Ovary (tissue), 3 donors: ENCODE measurements at regions not wholly inside any gene's neighbourhood (a gene's known extent, or its start where the extent isn't known, plus 50 kb on each side); places are given as distances from the start of the nearest gene placed in this dataset.

Source experiments
- EP300 ChIP-seq: sonication (generic); formaldehyde crosslinking; IDR thresholded peaks from one replicate; pipeline ENCODE4 v1.6.1; 2017; ENCODE audit warnings: antibody characterized with exemption
- POLR2A ChIP-seq: fragments of 450-650 bp; IDR thresholded peaks from one replicate; pipeline ENCODE4 v1.6.1; 2017; ENCODE audit warnings: antibody characterized with exemption, mild to moderate bottlenecking, moderate library complexity
- TF ChIP-seq, protein P1 (sequence below), 3 donors: fragments of 450-650 bp in 2 of 3; fragments of 200-600 bp in 1 of 3; IDR thresholded peaks; one replicate each; pipeline versions ENCODE4 v1.5.1 to v1.8.0; 2016 to 2022; ENCODE audit warnings: antibody characterized with exemption in 3 of 3, mild to moderate bottlenecking in 1 of 3
- donor health status: DM: no; HTN: no; CAD: no.

- TF ChIP-seq, protein P1, sequence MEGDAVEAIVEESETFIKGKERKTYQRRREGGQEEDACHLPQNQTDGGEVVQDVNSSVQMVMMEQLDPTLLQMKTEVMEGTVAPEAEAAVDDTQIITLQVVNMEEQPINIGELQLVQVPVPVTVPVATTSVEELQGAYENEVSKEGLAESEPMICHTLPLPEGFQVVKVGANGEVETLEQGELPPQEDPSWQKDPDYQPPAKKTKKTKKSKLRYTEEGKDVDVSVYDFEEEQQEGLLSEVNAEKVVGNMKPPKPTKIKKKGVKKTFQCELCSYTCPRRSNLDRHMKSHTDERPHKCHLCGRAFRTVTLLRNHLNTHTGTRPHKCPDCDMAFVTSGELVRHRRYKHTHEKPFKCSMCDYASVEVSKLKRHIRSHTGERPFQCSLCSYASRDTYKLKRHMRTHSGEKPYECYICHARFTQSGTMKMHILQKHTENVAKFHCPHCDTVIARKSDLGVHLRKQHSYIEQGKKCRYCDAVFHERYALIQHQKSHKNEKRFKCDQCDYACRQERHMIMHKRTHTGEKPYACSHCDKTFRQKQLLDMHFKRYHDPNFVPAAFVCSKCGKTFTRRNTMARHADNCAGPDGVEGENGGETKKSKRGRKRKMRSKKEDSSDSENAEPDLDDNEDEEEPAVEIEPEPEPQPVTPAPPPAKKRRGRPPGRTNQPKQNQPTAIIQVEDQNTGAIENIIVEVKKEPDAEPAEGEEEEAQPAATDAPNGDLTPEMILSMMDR (IDR thresholded peaks at IDR 0.05) = no peak
- TF ChIP-seq EP300 = no peak
- no peak for TF ChIP-seq POLR2A
Observed at GRCh38 chr1:58011978-58012377, 534.5 kb downstream of the OMA1 start.
